ENCODE measurements at regions not wholly inside any gene's neighbourhood (a gene's known extent, or its start where the extent isn't known, plus 50 kb on each side); places are given as distances from the start of the nearest gene placed in this dataset.

DNA sequence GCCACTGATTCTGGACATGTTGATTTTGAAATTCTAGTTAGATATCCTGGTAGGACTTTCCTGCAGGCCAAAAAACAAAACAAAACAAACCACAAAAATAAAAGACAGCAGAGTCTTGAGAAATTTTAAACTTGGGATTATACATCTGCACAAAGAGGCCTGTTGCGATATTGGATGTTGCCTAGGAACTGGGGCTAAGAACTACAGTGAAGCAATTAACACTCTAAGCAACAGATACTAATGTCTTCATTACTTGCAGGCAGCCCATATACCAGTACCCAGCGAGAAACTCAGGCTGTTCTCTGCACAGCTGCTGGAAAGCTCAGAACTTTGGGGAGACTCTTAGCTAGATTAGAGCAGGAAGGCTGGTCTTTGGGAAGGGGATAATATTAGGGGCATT is 69.1 kb upstream of the SCOC start:
- H3K4me1 ChIP-seq: peaks cover 0 to 12% (median 0%) of the 10 kb centered on the region in 10 experiments; a peak in 6 of 20 replicates
- H3K4me3 ChIP-seq: no peak overlapping the region
- no peaks in the 10 kb centered on the region for H3K27me3 ChIP-seq
- no peak overlapping the region for H3K27ac ChIP-seq
- no peaks in the 10 kb centered on the region for H4K20me1 ChIP-seq
- H3K36me3 ChIP-seq: no peaks in the 10 kb centered on the region
- no peak overlapping the region for H3K9ac ChIP-seq
- H3K9me3 ChIP-seq (replicated peaks in 1 of 11): peaks cover 0 to 7% (median 4%) of the 10 kb centered on the region in 11 experiments; a peak in 5 of 22 replicates
- no peak for TF ChIP-seq Cebpa-rat (IDR thresholded peaks at IDR 0.05)
- H3K4me2 ChIP-seq: no peak overlapping the region

DNA sequence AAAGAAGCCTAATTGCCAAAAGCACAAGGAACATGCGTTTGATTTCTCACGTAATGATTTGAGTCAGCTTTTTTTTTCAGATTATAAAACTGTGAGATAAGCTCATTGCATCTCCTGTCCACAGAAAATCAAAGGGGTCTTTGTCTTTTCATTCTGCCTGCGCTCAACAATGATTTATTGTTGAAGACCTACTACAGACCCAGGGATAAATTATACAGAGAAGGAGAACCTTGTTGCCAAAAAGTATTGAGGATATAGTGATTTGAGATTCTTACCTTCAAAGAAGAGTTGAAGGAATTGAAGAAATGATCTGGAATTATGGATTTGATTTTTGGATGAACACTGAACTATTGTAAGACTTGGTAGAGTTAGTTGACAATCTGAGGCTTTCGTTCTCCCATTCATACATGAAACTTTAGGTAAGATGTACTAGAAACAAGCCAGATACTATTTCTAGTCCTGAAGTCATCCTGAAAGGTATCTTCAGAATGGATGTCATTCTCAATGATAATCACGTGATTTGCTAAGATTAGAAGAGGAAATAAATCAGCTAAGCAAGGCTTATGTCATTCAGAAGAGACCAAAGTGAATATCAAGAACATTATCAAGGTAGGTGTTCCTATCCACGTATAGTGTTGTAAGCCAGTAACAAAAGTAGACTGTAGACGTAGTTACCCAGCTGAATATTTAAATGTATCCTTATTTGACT is 71.1 kb upstream of the SCOC start:
- H3K36me3 ChIP-seq: no peaks in the 10 kb centered on the region
- no peak overlapping the region for H3K9ac ChIP-seq
- peaks cover 0 to 12% (median 0%) of the 10 kb centered on the region in 10 experiments; a peak in 6 of 20 replicates for H3K4me1 ChIP-seq
- no peak overlapping the region for H3K27ac ChIP-seq
- no peaks in the 10 kb centered on the region for H3K27me3 ChIP-seq
- H4K20me1 ChIP-seq: no peaks in the 10 kb centered on the region
- H3K4me2 ChIP-seq: no peak overlapping the region
- TF ChIP-seq Cebpa-rat (IDR thresholded peaks at IDR 0.05): no peak
- H3K9me3 ChIP-seq (replicated peaks in 1 of 11): no peaks in the 10 kb centered on the region
- H3K4me3 ChIP-seq: no peak overlapping the region

DNA sequence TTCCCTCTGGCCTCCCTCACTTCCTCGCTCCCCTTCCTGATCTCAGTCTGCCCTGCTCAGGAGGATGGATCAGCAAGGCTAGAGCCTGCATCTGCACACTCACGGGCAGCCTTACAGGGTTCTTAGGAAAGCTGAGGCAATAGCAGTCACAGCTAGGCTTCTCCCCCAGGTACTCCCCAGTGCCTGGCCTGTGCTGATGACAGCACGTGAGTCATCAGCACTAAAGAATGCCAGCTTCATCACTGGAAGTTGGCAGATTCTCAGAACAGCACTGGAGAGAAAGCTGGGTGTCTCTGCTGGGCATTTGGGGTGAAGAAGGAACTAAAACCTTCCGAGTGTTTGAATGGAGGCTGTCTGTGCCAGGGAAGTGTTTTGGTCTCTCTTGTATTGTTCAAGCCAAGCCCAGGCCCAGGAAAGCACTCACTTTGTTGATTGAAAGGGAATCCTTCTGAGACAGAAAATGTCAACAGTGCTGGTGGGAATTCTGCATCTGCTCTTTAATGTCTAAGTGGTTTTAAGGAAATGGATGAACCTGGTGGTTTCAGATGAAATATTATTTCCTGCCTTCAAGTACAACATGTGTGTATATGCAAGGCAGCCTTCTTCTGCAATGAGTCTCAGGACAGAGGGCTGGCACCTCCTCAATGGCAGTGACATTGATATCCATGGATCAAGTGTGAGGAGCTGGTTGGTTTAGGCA is 73.0 kb upstream of the SCOC start:
- Histone ChIP-seq H3K36me3 (no peaks in the 10 kb centered on the region), H3K9me3 (replicated peaks in 1 of 11) (peaks cover 0 to 2% (median 0%) of the 10 kb centered on the region in 11 experiments; a peak in 5 of 22 replicates), H3K27ac (no peak overlapping the region), H4K20me1 (no peaks in the 10 kb centered on the region), H3K9ac (no peak overlapping the region), H3K4me1 (peaks cover 8 to 20% (median 11%) of the 10 kb centered on the region in 10 experiments), H3K4me2 (peak overlapping the region in 3 of 11 experiments; percentile 1 to 15 (median 5); a peak in 3 of 22 replicates), H3K4me3 (no peak overlapping the region), H3K27me3 (no peaks in the 10 kb centered on the region)
- TF ChIP-seq Cebpa-rat (IDR thresholded peaks at IDR 0.05): no peak

DNA sequence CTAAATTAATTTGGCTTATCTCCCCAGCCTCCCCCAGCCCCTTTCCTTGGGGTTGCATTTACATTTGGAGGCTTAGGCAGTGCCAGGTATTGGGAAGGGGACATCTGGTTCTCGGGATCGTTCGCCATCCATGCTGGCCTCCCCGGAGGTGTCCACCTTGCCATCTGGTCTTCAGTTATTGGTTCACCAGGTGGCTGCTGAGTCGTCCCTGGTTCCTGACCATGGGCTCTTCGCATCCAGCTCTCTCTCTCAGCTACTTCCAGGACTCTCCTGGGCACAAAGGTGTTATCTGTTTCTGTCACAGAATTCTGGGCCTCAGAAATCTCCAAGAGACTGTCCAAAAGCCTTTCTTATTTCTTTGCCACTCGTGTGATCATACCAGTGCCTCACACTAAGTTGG is 75.4 kb upstream of the SCOC start:
- H3K9me3 ChIP-seq (replicated peaks in 1 of 11): peaks cover 0 to 6% (median 0%) of the 10 kb centered on the region in 11 experiments; a peak in 5 of 22 replicates
- H3K27me3 ChIP-seq: no peaks in the 10 kb centered on the region
- H4K20me1 ChIP-seq: no peaks in the 10 kb centered on the region
- no peaks in the 10 kb centered on the region for H3K36me3 ChIP-seq
- no peak overlapping the region for H3K4me3 ChIP-seq
- no peak for TF ChIP-seq Cebpa-rat (IDR thresholded peaks at IDR 0.05)
- H3K4me1 ChIP-seq: peaks cover 8 to 20% (median 11%) of the 10 kb centered on the region in 10 experiments
- H3K27ac ChIP-seq: no peak overlapping the region
- no peak overlapping the region for H3K4me2 ChIP-seq
- H3K9ac ChIP-seq: no peak overlapping the region

DNA sequence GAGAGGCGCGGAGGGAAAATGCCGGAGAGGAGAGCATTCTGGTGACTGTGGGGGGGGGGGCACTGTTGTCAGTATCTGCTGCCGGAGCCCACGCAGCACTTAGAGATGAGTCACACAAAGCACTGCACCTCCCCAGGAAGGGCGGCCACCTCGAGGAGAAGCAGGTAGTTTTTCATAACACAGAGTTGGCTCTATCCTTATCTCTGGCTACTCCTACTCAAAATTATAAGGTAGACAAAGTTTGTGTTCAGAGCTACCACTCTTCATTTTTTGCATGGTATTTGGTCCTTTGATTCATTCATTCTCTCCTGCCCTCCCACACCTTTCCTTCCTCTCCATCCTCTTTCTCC is 76.2 kb upstream of the SCOC start:
- H3K27ac ChIP-seq: no peak overlapping the region
- H3K9me3 ChIP-seq (replicated peaks in 1 of 11): peaks cover 0 to 6% (median 0%) of the 10 kb centered on the region in 11 experiments; a peak in 5 of 22 replicates
- no peak overlapping the region for H3K9ac ChIP-seq
- H4K20me1 ChIP-seq: no peaks in the 10 kb centered on the region
- no peaks in the 10 kb centered on the region for H3K27me3 ChIP-seq
- no peak overlapping the region for H3K4me2 ChIP-seq
- TF ChIP-seq Cebpa-rat (IDR thresholded peaks at IDR 0.05): no peak
- peaks cover 8 to 20% (median 11%) of the 10 kb centered on the region in 10 experiments for H3K4me1 ChIP-seq
- H3K36me3 ChIP-seq: no peaks in the 10 kb centered on the region
- no peak overlapping the region for H3K4me3 ChIP-seq

DNA sequence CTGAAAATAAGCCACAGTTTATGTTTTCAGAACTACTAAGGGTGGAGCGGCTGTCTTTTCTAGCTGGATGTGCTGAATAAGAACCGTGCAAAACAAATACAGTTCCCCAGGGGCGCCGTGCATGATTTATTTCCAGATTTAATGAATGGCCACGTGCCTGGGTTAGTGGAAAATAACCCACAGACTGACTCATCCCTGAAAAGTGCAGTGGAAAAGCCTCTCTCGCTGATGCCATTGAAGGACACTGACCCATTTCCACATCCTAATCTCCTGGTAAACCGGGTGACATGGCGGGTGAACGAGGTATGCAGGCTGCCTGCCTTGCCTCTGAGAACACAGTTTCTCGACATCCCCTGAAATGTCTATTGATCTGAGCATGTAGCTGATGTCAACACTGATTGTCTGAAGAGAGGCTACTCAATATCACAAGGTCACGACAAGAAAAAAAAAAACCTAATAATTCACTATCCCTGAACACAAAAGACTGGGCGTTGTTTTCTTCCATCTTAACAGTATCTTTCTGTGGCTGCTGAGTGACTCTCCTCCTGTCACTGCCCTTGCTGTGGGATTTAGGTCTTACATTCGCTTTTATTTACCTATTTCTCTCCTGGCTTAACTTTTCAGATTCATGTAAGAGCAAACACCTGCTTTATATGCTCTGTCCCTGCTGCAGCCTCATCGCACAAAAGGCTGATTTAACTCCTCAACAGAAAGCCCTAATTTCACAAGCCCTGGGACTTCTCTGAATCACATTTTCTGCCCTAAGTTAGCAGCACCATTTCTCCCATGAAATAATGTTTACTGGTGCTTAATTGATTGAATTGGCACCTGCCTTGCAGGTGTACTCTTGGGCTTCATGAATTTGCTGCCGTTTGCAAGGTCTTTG is 76.9 kb upstream of the SCOC start:
- peak overlapping the region; percentile 7 to 72 (median 53); a peak in 21 of 22 replicates for H3K4me2 ChIP-seq
- no peak overlapping the region for H3K27ac ChIP-seq
- no peak for TF ChIP-seq Cebpa-rat (IDR thresholded peaks at IDR 0.05)

DNA sequence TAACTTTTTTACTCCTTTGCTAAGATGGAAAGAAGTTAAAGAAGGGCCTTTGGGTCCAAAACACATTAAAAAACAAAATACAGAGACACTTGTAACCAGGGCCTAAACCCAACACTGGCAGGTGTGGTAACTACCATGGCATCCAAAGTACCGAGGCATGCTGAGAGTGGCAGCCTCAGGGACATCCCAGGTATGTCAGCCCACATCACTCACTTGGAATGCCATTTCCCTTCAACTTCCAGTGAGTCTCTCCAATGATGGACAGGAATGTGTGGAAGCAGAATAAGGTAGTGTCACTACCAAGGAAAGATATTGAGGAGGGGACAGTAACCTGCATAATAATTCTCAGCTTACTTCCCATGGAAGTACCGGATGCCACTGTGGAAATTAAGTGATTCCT is 79.5 kb upstream of the SCOC start:
- TF ChIP-seq Cebpa-rat (IDR thresholded peaks at IDR 0.05): no peak
- H4K20me1 ChIP-seq: no peaks in the 10 kb centered on the region
- no peaks in the 10 kb centered on the region for H3K36me3 ChIP-seq

More for the DNA sequence above, 76.9 kb upstream of the SCOC start:
- H4K20me1 ChIP-seq: no peaks in the 10 kb centered on the region
- peaks cover 8 to 20% (median 11%) of the 10 kb centered on the region in 10 experiments for H3K4me1 ChIP-seq
- no peak overlapping the region for H3K4me3 ChIP-seq
- H3K36me3 ChIP-seq: no peaks in the 10 kb centered on the region
- H3K9ac ChIP-seq: no peak overlapping the region
- H3K27me3 ChIP-seq: no peaks in the 10 kb centered on the region
- H3K9me3 ChIP-seq (replicated peaks in 1 of 11): peaks cover 0 to 6% (median 0%) of the 10 kb centered on the region in 11 experiments; a peak in 5 of 22 replicates

DNA sequence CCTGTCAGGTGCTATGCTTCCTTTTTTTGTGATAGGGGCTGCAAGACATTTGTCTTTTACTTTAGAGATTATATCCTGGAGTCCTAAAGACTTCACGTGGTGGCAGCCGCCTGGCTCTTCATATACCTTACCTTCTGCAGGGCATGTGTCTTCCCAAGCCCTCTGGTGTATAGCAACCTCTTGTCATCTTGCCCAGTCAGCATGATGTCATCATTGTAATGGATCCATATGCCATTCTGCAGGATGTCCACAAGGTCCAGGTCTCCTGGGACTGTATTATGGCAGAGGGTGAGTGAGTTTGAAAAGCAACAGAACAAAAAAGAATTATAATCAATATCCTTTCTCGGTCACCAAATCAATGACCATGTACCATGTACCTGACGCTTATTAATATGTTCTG is 82.2 kb upstream of the SCOC start:
- H3K9me3 ChIP-seq (replicated peaks in 1 of 11): peaks cover 0 to 16% (median 0%) of the 10 kb centered on the region in 11 experiments; a peak in 8 of 22 replicates
- H3K27me3 ChIP-seq: no peaks in the 10 kb centered on the region
- no peak for TF ChIP-seq Cebpa-rat (IDR thresholded peaks at IDR 0.05)
- no peak overlapping the region for H3K4me3 ChIP-seq
- no peak overlapping the region for H3K9ac ChIP-seq
- no peak overlapping the region for H3K27ac ChIP-seq
- H3K4me2 ChIP-seq: no peak overlapping the region
- H4K20me1 ChIP-seq: no peaks in the 10 kb centered on the region
- no peaks in the 10 kb centered on the region for H3K36me3 ChIP-seq
- H3K4me1 ChIP-seq: peaks cover 3 to 5% (median 5%) of the 10 kb centered on the region in 10 experiments; a peak in 18 of 20 replicates

More for the DNA sequence above, 79.5 kb upstream of the SCOC start:
- Histone ChIP-seq H3K4me2 (no peak overlapping the region), H3K9me3 (replicated peaks in 1 of 11) (peaks cover 0 to 6% (median 0%) of the 10 kb centered on the region in 11 experiments; a peak in 5 of 22 replicates), H3K9ac (no peak overlapping the region), H3K4me1 (peaks cover 7 to 14% (median 9%) of the 10 kb centered on the region in 10 experiments; a peak in 18 of 20 replicates), H3K27me3 (no peaks in the 10 kb centered on the region), H3K27ac (no peak overlapping the region), H3K4me3 (no peak overlapping the region)

DNA sequence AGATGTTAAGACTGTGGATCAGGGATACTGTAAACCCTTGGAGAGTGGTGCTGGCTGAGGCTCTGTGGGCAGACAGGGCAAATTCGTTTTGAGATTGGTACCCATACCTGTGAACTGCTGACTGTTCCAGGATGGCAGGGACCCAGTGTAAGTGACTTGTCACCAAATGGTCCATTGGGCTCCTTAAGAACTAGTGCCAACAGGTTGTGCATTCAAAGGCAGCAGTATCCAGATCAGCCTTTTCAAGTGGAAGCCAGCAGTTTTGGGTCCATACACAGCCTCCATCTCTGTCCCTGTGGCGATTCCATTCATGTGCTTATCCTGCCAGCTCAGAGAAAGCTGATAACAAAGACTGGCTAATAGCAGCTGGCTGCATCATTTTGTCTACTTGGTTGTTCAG is 84.0 kb upstream of the SCOC start:
- H3K9ac ChIP-seq: no peak overlapping the region
- H3K4me3 ChIP-seq: no peak overlapping the region
- no peak for TF ChIP-seq Cebpa-rat (IDR thresholded peaks at IDR 0.05)
- H3K36me3 ChIP-seq: no peaks in the 10 kb centered on the region
- no peaks in the 10 kb centered on the region for H4K20me1 ChIP-seq
- no peak overlapping the region for H3K27ac ChIP-seq
- no peaks in the 10 kb centered on the region for H3K27me3 ChIP-seq
- H3K4me2 ChIP-seq: no peak overlapping the region
- H3K4me1 ChIP-seq: no peaks in the 10 kb centered on the region
- H3K9me3 ChIP-seq (replicated peaks in 1 of 11): peaks cover 0 to 11% (median 0%) of the 10 kb centered on the region in 11 experiments; a peak in 4 of 22 replicates
